HG02610 (cell line): ENCODE measurements at regions not wholly inside any gene's neighbourhood (a gene's known extent, or its start where the extent isn't known, plus 50 kb on each side); places are given as distances from the start of the nearest gene placed in this dataset.
"Not testable (repeated sequence)": the region's sequence is repeated elsewhere in the genome, so short reads cannot be mapped to it uniquely, and the experiment has no call there.

Experiments
- ATAC-seq: cut with Tn5 transposase; IDR thresholded peaks from one replicate; pipeline ENCODE4 v1.9.1; 2021; ENCODE audit warnings: mild to moderate bottlenecking, moderate library complexity; ENCODE audit not compliant: unreplicated experiment

- no peak for ATAC-seq
These were observed 428.8 kb downstream of the PCDH7 start for GRCh38 chr4:31148990-31149389.

GRCh38 chr4:31156221-31156620, 436.1 kb downstream of the PCDH7 start:
- ATAC-seq = no peak

GRCh38 chr4:31160146-31160545, 440.0 kb downstream of the PCDH7 start:
- ATAC-seq = no peak

DNA sequence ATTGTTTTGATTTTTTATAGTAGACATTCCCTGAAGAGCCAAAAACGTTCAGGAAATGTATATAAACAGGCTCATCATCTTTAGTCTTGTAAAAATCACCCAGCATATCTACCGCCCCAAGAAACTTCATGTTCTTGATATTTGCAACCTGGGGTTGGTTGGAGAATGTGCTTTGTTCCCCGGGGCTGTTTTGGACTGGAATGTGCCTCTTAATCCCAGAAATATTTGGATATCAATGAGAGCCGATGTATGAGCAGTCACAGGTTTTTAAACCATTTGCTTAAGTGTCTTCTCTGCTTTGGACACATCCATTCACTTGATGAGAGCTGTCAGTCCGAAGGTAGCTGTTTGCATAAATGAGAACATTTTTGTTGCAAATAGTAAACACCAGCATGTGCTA, 449.7 kb downstream of the PCDH7 start:
- ATAC-seq = no peak

DNA sequence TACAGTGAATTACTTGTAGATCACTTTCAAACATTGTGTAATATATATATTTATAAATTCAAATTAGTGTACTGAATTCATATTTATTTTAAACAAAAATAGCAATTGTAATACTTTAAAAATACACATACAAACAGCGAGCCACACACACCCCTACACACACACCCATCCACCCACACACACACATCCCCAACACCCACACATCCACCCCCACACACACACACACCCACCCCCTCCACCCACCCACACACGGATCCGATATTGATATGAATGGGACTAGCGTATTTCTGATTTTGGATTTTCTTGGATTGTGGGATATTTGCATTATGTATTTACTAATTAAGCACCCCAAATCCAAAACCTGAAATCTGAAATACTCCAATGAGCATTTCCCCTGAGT, 451.2 kb downstream of the PCDH7 start:
- no peak for ATAC-seq

DNA sequence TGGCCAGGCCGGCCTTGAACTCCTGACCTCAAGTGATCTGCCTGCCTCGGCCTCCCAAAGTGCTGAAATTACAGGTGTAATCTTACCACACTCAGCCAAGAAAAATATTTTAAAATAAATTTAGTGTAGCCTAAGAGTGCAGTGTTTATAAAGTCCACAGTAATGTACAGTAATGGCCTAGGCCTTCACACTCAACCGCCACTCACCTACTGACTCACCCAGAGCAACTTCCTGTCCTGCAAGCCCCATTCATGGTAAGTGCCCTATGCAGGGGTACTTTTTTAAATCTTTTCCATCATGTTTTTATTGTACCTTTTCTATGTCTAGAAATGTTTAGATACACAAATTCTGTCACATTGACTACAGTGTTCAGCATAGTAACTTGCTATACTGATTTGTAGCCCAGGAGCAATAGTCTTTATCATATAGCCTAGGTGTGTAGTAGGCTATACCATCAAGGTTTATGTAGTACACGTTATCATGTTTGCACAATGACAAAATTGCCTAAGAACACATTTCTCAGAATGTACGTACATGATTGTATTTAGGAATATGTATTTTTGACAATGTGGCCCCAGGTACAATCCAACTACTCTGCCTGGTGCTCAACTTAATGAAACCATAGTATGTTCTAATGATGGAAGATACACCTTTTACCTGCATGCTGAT, 455.2 kb downstream of the PCDH7 start:
- ATAC-seq = no peak

- no peak for ATAC-seq
These were observed 463.1 kb downstream of the PCDH7 start for GRCh38 chr4:31183256-31183655.

- no peak for ATAC-seq
These were observed 464.9 kb downstream of the PCDH7 start for GRCh38 chr4:31185014-31185585.

GRCh38 chr4:31187979-31188378, 467.8 kb downstream of the PCDH7 start:
- no peak for ATAC-seq

- ATAC-seq = no peak
These were observed 469.8 kb downstream of the PCDH7 start for GRCh38 chr4:31189938-31190337.

DNA sequence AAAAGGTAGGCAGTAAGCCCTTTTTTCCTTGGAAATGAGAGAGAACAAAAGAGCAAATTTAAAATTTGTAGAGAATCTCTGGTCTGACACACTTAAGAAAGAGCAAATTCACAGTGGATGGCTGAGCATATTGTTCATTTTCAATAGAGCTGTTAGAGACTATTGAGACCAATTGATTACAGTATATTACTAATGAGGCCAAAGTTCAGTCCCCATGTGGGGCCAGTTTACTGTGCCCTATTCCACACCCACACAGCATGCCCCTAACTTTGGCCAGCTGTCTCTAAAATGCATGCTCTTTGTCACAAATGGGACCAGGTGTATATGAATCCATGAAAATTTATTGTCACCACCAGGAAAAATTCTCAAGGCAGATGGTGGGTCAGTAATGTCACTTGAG, 470.5 kb downstream of the PCDH7 start:
- ATAC-seq = no peak

- no peak for ATAC-seq
These were observed 472.2 kb downstream of the PCDH7 start for GRCh38 chr4:31192341-31192740.

DNA sequence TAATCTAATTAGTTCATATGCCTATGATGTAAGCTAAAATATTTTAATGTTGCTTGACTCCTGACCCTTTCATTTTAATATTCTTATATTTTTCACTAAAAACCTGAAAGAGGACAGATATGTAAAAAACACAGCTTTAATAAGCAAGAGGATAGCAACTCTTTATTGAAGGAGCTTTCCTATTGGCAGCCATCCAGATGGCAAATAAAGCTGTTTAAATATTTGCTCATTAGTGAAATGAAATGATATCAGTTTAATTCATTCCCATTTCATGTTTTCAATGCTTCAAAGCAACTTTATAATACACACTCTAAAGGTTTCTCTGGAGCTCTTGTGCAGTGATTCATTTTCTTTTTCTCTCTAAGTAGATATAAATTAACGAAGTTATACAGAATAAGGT, 473.4 kb downstream of the PCDH7 start:
- no peak for ATAC-seq

- no peak for ATAC-seq
These were observed 474.7 kb downstream of the PCDH7 start for GRCh38 chr4:31194823-31195222.

DNA sequence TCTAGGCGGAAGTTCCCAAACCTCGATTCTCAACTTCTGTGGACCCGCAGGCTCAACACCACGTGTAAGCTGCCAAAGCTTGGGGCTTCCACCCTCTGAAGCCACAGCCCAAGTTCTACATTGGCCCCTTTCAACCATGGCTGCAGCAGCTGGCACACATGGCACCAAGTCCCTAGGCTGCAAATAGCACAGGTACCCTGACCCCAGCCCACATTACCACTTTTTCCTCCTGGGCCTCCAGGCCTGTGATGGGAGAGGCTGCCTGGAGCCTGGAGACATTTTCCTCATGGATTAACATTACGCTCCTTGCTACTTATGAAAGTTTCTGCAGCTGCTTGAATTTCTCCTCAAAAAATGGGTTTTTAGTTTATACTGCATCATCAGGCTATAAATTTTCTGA, 479.5 kb downstream of the PCDH7 start:
- ATAC-seq = no peak

DNA sequence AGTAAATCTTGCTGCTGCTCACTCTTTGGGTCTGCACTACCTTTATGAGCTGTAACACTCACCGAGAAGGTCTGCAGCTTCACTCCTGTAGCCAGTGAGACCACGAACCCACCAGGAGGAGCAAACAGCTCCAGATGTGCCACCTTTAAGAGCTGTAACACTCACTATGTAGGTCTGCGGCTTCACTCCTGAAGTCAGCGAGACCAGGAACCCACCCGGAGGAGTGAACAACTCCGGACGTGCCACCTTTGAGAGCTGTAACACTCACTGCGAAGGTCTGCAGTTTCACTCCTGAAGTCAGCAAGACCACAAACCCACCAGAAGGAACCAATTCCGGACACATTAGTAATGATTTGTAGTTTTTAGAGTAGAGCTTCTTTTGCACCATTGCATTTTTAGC, 481.9 kb downstream of the PCDH7 start:
- not testable (repeated sequence) for ATAC-seq

- ATAC-seq = no peak
These were observed 484.7 kb downstream of the PCDH7 start for GRCh38 chr4:31204874-31205273.

- ATAC-seq = no peak
These were observed 500.8 kb downstream of the PCDH7 start for GRCh38 chr4:31220921-31221320.

- ATAC-seq = no peak
These were observed 507.9 kb downstream of the PCDH7 start for GRCh38 chr4:31228068-31228467.

DNA sequence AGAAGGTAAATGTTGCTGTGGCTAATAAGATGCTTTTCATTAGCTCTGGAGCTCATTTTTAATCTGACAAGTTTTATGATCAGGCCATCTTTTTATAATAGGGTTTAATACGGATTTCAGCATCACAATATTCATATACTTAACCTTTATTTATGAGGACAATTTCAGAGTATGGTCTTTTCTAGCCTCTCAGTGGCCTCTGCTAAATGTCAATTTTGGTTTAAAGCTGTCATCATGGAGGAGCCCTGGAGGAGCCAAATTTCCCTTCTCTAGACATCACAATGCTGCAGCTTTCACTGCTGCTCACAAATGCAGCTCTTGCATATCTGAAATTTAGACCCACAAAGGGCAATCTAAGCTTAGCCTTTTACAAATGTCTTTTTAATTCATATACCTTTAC, 510.4 kb downstream of the PCDH7 start:
- ATAC-seq = no peak

DNA sequence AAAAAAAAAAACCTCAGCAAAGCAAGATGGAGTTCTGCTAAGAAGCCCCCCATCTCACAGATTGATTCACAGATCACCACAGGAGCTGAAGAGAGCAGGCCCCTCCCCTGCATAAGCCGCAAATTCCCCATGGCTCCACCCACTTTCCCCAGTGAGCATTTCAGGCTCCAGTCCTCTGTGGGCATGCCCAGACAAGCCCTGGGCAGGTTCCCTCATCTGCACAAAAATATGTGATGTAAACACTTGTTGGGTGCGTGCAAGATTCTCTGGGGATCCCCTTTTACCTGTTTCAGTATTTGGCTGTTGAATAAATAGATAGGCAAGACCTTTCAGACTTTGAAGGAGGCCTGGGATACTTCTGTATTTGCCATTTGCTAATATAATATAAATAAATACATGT, 514.3 kb downstream of the PCDH7 start:
- ATAC-seq = peak; percentile 84

DNA sequence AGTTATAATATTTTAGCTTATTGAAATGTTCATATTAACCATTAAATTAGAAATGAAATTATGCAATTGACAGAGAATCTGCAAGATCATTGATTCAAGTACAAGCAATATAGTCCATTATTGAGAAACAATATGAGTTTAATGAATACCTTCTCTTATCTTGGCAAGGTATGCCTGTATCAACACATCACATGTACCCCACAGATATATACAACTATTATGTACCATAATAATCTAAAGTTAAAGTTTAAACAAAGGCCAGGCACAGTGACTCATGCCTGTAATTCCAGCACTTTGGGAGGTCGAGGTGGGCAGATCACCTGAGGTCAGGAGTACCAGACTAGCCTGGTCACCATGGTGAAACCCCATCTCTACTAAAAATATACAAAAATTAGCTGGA, 514.7 kb downstream of the PCDH7 start:
- ATAC-seq = peak; percentile 14

- ATAC-seq = no peak
These were observed 516.0 kb downstream of the PCDH7 start for GRCh38 chr4:31236020-31236638.
